GM12878 (cell line): ENCODE measurements at regions not wholly inside any gene's neighbourhood (a gene's known extent, or its start where the extent isn't known, plus 50 kb on each side); places are given as distances from the start of the nearest gene placed in this dataset.
A peak's percentile ranks its signal among the peaks of the same experiment; 100 is the strongest.

ENCODE experiments used
- ATAC-seq: fragments of 200-7000 bp; cut with Tn5 transposase; 3 replicates; pipeline ENCODE4 v1.9.1; 2020; ENCODE audit warnings: mild to moderate bottlenecking, moderate library complexity
- BruUV-seq: library from RNA; stranded (reverse); fragments of 400-500 nt; replicated peaks from 2 replicates; lab custom pipeline; 2021; lab: Mats Ljungman, UMichigan
- CTCF ChIA-PET: fragments of 300-600 bp; sonication (Branson Sonifier 250); formaldehyde crosslinking; extraction: SDS; loops from one replicate; lab custom pipeline; 2021; ENCODE audit warnings: inconsistent platforms; lab: Yijun Ruan, JAX
- POLR2A ChIA-PET: fragments of 350-600 bp; formaldehyde crosslinking; extraction: SDS; loops from one replicate; lab custom pipeline; 2021; ENCODE audit warnings: inconsistent platforms; lab: Charles Lee
- RAD21 ChIA-PET: fragments of 300-600 bp; sonication (Branson Sonifier 250); formaldehyde crosslinking; loops from one replicate; lab custom pipeline; 2023; ENCODE audit warnings: antibody characterized with exemption; ENCODE audit not compliant: unreplicated experiment; lab: Charles Lee
- SMC1A ChIA-PET: fragments of 300-600 bp; sonication (Branson Sonifier 250); formaldehyde crosslinking; loops from one replicate; lab custom pipeline; 2023; ENCODE audit not compliant: unreplicated experiment, uncharacterized antibody; lab: Charles Lee
- DNase-seq: peaks from one replicate; pipeline ENCODE4 v3.0.0-alpha.2; 2011; ENCODE audit warnings: low read depth, low spot score
- FAIRE-seq: peaks from 3 replicates; lab custom pipeline; 2011; peaks lifted over from hg19 to GRCh38; lab: Jason Lieb, UNC
- H2AFZ ChIP-seq: 2 replicates; pipeline ENCODE4 v1.6.0; 2011; ENCODE audit warnings: low read depth, low read length, control low read depth; ENCODE audit not compliant: control insufficient read depth
- H3K27ac ChIP-seq: 2 replicates; pipeline ENCODE4 v1.5.1; 2011; ENCODE audit warnings: control low read depth; ENCODE audit not compliant: control insufficient read depth, insufficient read depth
- H3K27me3 ChIP-seq, 2 experiments: replicated peaks in 1 of 2; 2 replicates each; pipeline versions ENCODE4 v1.6.0 to v1.6.1; 2011; ENCODE audit warnings: low read length in 1 of 2; ENCODE audit not compliant: control insufficient read depth in 2 of 2, insufficient read depth in 2 of 2
- H3K36me3 ChIP-seq, 2 experiments: 2 replicates each; pipeline ENCODE4 v1.5.1; 2011; ENCODE audit warnings: low read length in 1 of 2; ENCODE audit not compliant: control insufficient read depth in 2 of 2, insufficient read depth in 2 of 2
- H3K4me1 ChIP-seq: 2 replicates; pipeline ENCODE4 v1.6.1; 2011; ENCODE audit warnings: mild to moderate bottlenecking, low read length, moderate library complexity, mixed read lengths; ENCODE audit not compliant: control insufficient read depth, insufficient read depth
- H3K4me2 ChIP-seq: 2 replicates; pipeline ENCODE4 v1.6.0; 2011; ENCODE audit warnings: control low read depth; ENCODE audit not compliant: control insufficient read depth, insufficient read depth
- H3K4me3 ChIP-seq: fragments of 200-600 bp; sonication (generic); 2 replicates; pipeline ENCODE4 v1.5.1; 2016
- H3K79me2 ChIP-seq: 2 replicates; pipeline ENCODE4 v1.6.0; 2011; ENCODE audit warnings: low read length; ENCODE audit not compliant: control insufficient read depth, insufficient read depth
- H3K9ac ChIP-seq: 2 replicates; pipeline ENCODE4 v1.8.0; 2011; ENCODE audit warnings: low read length, control low read depth, mixed read lengths; ENCODE audit not compliant: control insufficient read depth, insufficient read depth
- H3K9me3 ChIP-seq: replicated peaks from 3 replicates; pipeline ENCODE4 v1.5.1; 2011; ENCODE audit warnings: mild to moderate bottlenecking, low read length; ENCODE audit not compliant: control insufficient read depth, insufficient read depth
- H4K20me1 ChIP-seq: 2 replicates; pipeline ENCODE4 v1.6.0; 2011; ENCODE audit not compliant: control insufficient read depth, insufficient read depth
- BACH1 ChIP-seq: fragments of 450-650 bp; IDR thresholded peaks from 2 replicates; pipeline ENCODE4 v1.6.1; 2017; ENCODE audit warnings: mild to moderate bottlenecking, borderline replicate concordance
- BMI1 ChIP-seq: fragments of 450-650 bp; IDR thresholded peaks from 2 replicates; pipeline ENCODE4 v1.6.1; 2016; ENCODE audit warnings: mild to moderate bottlenecking, moderate library complexity, borderline replicate concordance
- CEBPB ChIP-seq, 2 experiments: fragments of 150-350 bp in 1 of 2; IDR thresholded peaks; 2 replicates each; pipeline ENCODE4 v1.6.1; 2012 to 2014; ENCODE audit warnings: low read depth in 2 of 2, low read length in 2 of 2, borderline replicate concordance in 1 of 2, inconsistent platforms in 1 of 2
- CHD2 ChIP-seq: IDR thresholded peaks from 2 replicates; pipeline ENCODE4 v1.6.1; 2011; ENCODE audit warnings: low read depth, low read length, improper control_type of control experiment, borderline replicate concordance
- EP300 ChIP-seq, 2 experiments: fragments of 150-350 bp in 1 of 2; IDR thresholded peaks; 2 replicates each; pipeline ENCODE4 v1.6.1; 2011 to 2012; ENCODE audit warnings: low read depth in 2 of 2, low read length in 2 of 2, borderline replicate concordance in 1 of 2, improper control_type of control experiment in 1 of 2, inconsistent platforms in 1 of 2; ENCODE audit not compliant: control insufficient read depth in 1 of 2
- FOXK2 ChIP-seq: fragments of 450-650 bp; IDR thresholded peaks from 2 replicates; pipeline ENCODE4 v1.6.1; 2017; ENCODE audit warnings: mild to moderate bottlenecking, moderate library complexity
- GATAD2B ChIP-seq: fragments of 450-650 bp; conservative IDR thresholded peaks from 2 replicates; pipeline ENCODE4 v1.6.1; 2017; ENCODE audit warnings: low read depth, mild to moderate bottlenecking, moderate library complexity
- IKZF2 ChIP-seq, 2 experiments: fragments of 450-650 bp; IDR thresholded peaks; 2 replicates each; pipeline ENCODE4 v1.6.1; 2017; ENCODE audit warnings: mild to moderate bottlenecking in 2 of 2, moderate library complexity in 2 of 2
- NR2C2 ChIP-seq: IDR thresholded peaks from 2 replicates; pipeline ENCODE4 v1.6.1; 2011; ENCODE audit warnings: borderline replicate concordance, low read depth; ENCODE audit not compliant: control insufficient read depth, insufficient read length
- RELA ChIP-seq: fragments of 450-650 bp; IDR thresholded peaks from 2 replicates; pipeline ENCODE4 v1.8.0; 2014; ENCODE audit warnings: borderline replicate concordance; ENCODE audit not compliant: partially characterized antibody
- SUPT20H ChIP-seq: IDR thresholded peaks from 2 replicates; pipeline ENCODE4 v1.6.1; 2011; ENCODE audit warnings: low read depth, mild to moderate bottlenecking, low read length, moderate library complexity, borderline replicate concordance; ENCODE audit not compliant: control insufficient read depth
- WRNIP1 ChIP-seq: IDR thresholded peaks from 2 replicates; pipeline ENCODE4 v1.6.1; 2011; ENCODE audit warnings: low read depth, low read length, improper control_type of control experiment, borderline replicate concordance
- WGBS: methylation state at CpG from one replicate; pipeline ENCODE4 v1.1.6; 2016; ENCODE audit warnings: low lambda C conversion rate; ENCODE audit not compliant: insufficient replicate concordance, insufficient coverage; ENCODE audit errors: missing lambda C conversion rate; 5-methylcytosine and 5-hydroxymethylcytosine counted together
- in situ Hi-C: fragments of 300-500 bp; cut with MboI; formaldehyde crosslinking; loops from 9 replicates; pipeline ENCODE4 v1.14.3; 2018; ENCODE audit warnings: mixed read lengths
- intact Hi-C: fragments of 100-400 bp; cut with micrococcal nuclease; formaldehyde crosslinking; loops from one replicate; pipeline ENCODE4 v1.14.2; 2022; ENCODE audit not compliant: unreplicated experiment
- TF ChIP-seq, protein P1 (sequence below): fragments of 450-650 bp; IDR thresholded peaks from 2 replicates; pipeline ENCODE4 v1.6.1; 2016; ENCODE audit warnings: mild to moderate bottlenecking, moderate library complexity, borderline replicate concordance

DNA sequence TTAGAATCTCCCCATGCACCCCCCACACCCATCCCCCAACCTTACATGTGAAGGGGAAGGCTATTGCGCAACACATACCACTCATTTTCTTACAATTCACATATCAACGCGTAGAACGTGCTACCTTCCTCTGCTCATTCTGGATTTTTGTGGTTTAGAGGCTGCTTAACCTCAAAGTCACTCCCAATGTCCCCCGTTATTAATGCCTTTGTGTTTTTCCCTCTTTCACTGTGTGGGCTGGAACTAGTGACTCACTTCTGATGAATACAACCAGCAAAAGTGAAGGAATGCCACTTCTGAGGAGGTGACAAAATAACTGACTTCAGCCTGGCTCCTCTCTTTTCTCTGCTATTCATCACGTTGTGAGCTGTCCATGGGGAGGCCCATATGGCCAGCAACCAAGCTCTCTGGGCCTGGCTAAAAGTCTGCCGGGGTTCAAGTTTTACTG is 342.5 kb upstream of the NXPH2 start:
- H3K36me3 ChIP-seq, result no peaks in the 10 kb centered on the region
- in situ Hi-C loops, result no loop called here
- FAIRE-seq (no peak), ATAC-seq (no peak; the same call in 2 of the 3 replicates), DNase-seq (no peak)
- ChIA-PET POLR2A (no interaction called here), RAD21 (no interaction called here), CTCF (no interaction called here), SMC1A (interaction anchor here (0.7 kb wide), 1 partner anchor 8 kb away, joined by 3 read pairs; no protein-coding TSS in a partner anchor)
- no peak overlapping the region for H3K9ac ChIP-seq
- intact Hi-C loops, result no loop called here
- no peaks in the 10 kb centered on the region for H3K79me2 ChIP-seq
- no peaks in the 10 kb centered on the region for H3K9me3 ChIP-seq
- no peak overlapping the region for H3K4me2 ChIP-seq
- 53% methylated on average over 7 of the region's 7 CpGs for WGBS
- H3K4me1 ChIP-seq, result no peaks in the 10 kb centered on the region
- H3K27ac ChIP-seq, result no peak overlapping the region
- H4K20me1 ChIP-seq, result no peaks in the 10 kb centered on the region
- BruUV-seq, result no TSS peak
- H3K27me3 ChIP-seq, result no peaks in the 10 kb centered on the region
- peak in 1 of 2 experiments; percentile 57; a peak in 1 of 4 replicates for TF ChIP-seq CEBPB (IDR thresholded peaks at IDR 0.05; ENCODE audit: borderline replicate concordance in 1 of 2, low read depth in 2 of 2, low read length in 2 of 2)
- TF ChIP-seq FOXK2, result no peak
- TF ChIP-seq, all 136 proteins: peak for 1
- Histone ChIP-seq H3K4me3 (no peak overlapping the region), H2AFZ (no peak overlapping the region)

DNA sequence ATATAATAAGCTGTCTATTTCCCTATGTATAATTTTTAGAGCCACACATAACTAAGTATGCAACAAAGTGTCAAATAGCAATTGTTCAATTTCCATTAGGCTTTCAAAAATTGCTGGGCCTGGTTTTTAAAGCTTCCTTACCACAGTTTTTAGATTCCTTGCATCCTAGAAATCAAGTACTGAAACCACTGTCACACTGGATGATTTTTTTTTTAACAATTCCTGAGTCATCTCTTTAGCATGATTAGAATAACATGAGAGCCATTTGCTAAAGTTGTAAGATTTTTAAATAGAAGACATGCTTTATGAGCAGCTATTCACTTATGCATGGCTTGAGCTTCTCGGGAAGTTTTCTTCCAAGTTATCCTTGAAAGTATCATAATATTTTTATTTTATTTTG is 319.5 kb upstream of the NXPH2 start:
- POLR2A ChIA-PET, result no interaction called here
- RAD21 ChIA-PET, result no interaction called here
- H3K4me1 ChIP-seq, result no peaks in the 10 kb centered on the region
- FAIRE-seq (no peak), DNase-seq (no peak), ATAC-seq (no peak)
- intact Hi-C loops (no loop called here), in situ Hi-C loops (no loop called here)
- no peaks in the 10 kb centered on the region for H3K9me3 ChIP-seq
- H3K36me3 ChIP-seq, result no peaks in the 10 kb centered on the region
- H3K27ac ChIP-seq, result no peak overlapping the region
- no peaks in the 10 kb centered on the region for H3K27me3 ChIP-seq
- SMC1A ChIA-PET, result interaction anchor here (1.1 kb wide), 1 partner anchor 17 kb away, joined by 3 read pairs; no protein-coding TSS in a partner anchor
- CTCF ChIA-PET, result no interaction called here
- H3K4me2 ChIP-seq, result no peak overlapping the region
- no peak overlapping the region for H3K9ac ChIP-seq
- H3K4me3 ChIP-seq, result no peak overlapping the region
- BruUV-seq, result no TSS peak
- H4K20me1 ChIP-seq, result no peaks in the 10 kb centered on the region
- no peak overlapping the region for H2AFZ ChIP-seq
- no peaks in the 10 kb centered on the region for H3K79me2 ChIP-seq
- WGBS, result 0% methylated on average over 1 of the region's 1 CpG
- no peak for TF ChIP-seq NR2C2
- no peak for TF ChIP-seq CHD2
- TF ChIP-seq BMI1, result no peak
- TF ChIP-seq EP300 (IDR thresholded peaks at IDR 0.05; ENCODE audit: borderline replicate concordance in 1 of 2, control insufficient read depth in 1 of 2, low read depth in 2 of 2, low read length in 2 of 2), result no peak
- TF ChIP-seq RELA, result no peak
- TF ChIP-seq BACH1, result no peak
- no peak for TF ChIP-seq GATAD2B
- TF ChIP-seq, protein P1, sequence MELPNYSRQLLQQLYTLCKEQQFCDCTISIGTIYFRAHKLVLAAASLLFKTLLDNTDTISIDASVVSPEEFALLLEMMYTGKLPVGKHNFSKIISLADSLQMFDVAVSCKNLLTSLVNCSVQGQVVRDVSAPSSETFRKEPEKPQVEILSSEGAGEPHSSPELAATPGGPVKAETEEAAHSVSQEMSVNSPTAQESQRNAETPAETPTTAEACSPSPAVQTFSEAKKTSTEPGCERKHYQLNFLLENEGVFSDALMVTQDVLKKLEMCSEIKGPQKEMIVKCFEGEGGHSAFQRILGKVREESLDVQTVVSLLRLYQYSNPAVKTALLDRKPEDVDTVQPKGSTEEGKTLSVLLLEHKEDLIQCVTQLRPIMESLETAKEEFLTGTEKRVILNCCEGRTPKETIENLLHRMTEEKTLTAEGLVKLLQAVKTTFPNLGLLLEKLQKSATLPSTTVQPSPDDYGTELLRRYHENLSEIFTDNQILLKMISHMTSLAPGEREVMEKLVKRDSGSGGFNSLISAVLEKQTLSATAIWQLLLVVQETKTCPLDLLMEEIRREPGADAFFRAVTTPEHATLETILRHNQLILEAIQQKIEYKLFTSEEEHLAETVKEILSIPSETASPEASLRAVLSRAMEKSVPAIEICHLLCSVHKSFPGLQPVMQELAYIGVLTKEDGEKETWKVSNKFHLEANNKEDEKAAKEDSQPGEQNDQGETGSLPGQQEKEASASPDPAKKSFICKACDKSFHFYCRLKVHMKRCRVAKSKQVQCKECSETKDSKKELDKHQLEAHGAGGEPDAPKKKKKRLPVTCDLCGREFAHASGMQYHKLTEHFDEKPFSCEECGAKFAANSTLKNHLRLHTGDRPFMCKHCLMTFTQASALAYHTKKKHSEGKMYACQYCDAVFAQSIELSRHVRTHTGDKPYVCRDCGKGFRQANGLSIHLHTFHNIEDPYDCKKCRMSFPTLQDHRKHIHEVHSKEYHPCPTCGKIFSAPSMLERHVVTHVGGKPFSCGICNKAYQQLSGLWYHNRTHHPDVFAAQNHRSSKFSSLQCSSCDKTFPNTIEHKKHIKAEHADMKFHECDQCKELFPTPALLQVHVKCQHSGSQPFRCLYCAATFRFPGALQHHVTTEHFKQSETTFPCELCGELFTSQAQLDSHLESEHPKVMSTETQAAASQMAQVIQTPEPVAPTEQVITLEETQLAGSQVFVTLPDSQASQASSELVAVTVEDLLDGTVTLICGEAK, result no peak
- no peak for TF ChIP-seq WRNIP1
- no peak for TF ChIP-seq IKZF2 (IDR thresholded peaks at IDR 0.05)
- TF ChIP-seq SUPT20H, result no peak
